Liver (tissue), 3 donors: ENCODE measurements at regions not wholly inside any gene's neighbourhood (a gene's known extent, or its start where the extent isn't known, plus 50 kb on each side); places are given as distances from the start of the nearest gene placed in this dataset.

ENCODE experiments used
- CTCF ChIP-seq: fragments of 150-350 bp; IDR thresholded peaks from 2 replicates; pipeline ENCODE4 v1.5.1; 2017; ENCODE audit warnings: improper control_type of control experiment, low read depth, low read length; ENCODE audit not compliant: missing input control
- SP1 ChIP-seq: IDR thresholded peaks from 2 replicates; pipeline ENCODE4 v1.6.1; 2018; ENCODE audit warnings: antibody characterized with exemption, mild to moderate bottlenecking
- donor health status: healthy.
- donor health status: healthy.

- TF ChIP-seq CTCF (no peak), SP1 (no peak)
Measured at GRCh38 chr3:176615826-176616225, 581.5 kb downstream of the TBL1XR1 start.
